ENCODE measurements at regions not wholly inside any gene's neighbourhood (a gene's known extent, or its start where the extent isn't known, plus 50 kb on each side); places are given as distances from the start of the nearest gene placed in this dataset.

DNA sequence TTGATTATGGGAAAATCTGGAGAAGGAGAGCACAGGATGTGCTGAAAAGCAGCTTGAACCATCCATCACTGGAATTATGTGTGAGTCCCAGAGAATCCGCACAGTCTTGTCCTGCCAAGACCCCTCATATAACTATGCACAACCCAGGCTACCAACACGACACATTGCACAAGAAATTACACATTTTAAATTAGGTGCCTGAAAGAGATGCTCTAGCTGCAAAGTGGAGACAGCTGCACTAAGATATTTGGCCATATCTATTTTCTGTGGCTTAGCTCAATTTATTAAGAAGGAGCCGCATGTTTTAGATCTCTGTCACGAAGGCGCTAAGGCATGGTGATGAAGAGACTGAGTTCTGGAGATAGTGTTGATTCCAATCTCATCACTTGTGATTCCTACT, 1308.4 kb downstream of the CDH8 start:
- intact Hi-C loops (cut with micrococcal nuclease; ENCODE audit: unreplicated experiment) (no loop called here), in situ Hi-C loops (cut with MboI) (no loop called here)
- 70% methylated on average over 5 of the region's 5 CpGs for WGBS (ENCODE audit: insufficient coverage, insufficient replicate concordance, low lambda C conversion rate, missing lambda C conversion rate)
- ChIA-PET POLR2A (no interaction called here), CTCF (no interaction called here), RAD21 (ENCODE audit: unreplicated experiment) (no interaction called here), SMC1A (ENCODE audit: uncharacterized antibody, unreplicated experiment) (no interaction called here)
- TF ChIP-seq, protein P1, sequence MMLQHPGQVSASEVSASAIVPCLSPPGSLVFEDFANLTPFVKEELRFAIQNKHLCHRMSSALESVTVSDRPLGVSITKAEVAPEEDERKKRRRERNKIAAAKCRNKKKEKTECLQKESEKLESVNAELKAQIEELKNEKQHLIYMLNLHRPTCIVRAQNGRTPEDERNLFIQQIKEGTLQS (IDR thresholded peaks at IDR 0.05; ENCODE audit: borderline replicate concordance, extremely low read depth, low read depth, low read length) = no peak
- TF ChIP-seq PML (IDR thresholded peaks at IDR 0.05; ENCODE audit: low read length) = no peak
- no peak for TF ChIP-seq CHD4 (IDR thresholded peaks at IDR 0.05)
- TF ChIP-seq, protein P2, sequence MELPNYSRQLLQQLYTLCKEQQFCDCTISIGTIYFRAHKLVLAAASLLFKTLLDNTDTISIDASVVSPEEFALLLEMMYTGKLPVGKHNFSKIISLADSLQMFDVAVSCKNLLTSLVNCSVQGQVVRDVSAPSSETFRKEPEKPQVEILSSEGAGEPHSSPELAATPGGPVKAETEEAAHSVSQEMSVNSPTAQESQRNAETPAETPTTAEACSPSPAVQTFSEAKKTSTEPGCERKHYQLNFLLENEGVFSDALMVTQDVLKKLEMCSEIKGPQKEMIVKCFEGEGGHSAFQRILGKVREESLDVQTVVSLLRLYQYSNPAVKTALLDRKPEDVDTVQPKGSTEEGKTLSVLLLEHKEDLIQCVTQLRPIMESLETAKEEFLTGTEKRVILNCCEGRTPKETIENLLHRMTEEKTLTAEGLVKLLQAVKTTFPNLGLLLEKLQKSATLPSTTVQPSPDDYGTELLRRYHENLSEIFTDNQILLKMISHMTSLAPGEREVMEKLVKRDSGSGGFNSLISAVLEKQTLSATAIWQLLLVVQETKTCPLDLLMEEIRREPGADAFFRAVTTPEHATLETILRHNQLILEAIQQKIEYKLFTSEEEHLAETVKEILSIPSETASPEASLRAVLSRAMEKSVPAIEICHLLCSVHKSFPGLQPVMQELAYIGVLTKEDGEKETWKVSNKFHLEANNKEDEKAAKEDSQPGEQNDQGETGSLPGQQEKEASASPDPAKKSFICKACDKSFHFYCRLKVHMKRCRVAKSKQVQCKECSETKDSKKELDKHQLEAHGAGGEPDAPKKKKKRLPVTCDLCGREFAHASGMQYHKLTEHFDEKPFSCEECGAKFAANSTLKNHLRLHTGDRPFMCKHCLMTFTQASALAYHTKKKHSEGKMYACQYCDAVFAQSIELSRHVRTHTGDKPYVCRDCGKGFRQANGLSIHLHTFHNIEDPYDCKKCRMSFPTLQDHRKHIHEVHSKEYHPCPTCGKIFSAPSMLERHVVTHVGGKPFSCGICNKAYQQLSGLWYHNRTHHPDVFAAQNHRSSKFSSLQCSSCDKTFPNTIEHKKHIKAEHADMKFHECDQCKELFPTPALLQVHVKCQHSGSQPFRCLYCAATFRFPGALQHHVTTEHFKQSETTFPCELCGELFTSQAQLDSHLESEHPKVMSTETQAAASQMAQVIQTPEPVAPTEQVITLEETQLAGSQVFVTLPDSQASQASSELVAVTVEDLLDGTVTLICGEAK (IDR thresholded peaks at IDR 0.05; ENCODE audit: borderline replicate concordance) = no peak
- TF ChIP-seq HDAC6 (IDR thresholded peaks at IDR 0.05; ENCODE audit: unreplicated experiment) = no peak
- no peak for TF ChIP-seq MXI1 (IDR thresholded peaks at IDR 0.05; ENCODE audit: low read depth, low read length)
- TF ChIP-seq EP300 (IDR thresholded peaks at IDR 0.05; ENCODE audit: borderline replicate concordance in 1 of 2, control insufficient read depth in 1 of 2, low read depth in 2 of 2, low read length in 2 of 2) = no peak
- no peak for TF ChIP-seq WRNIP1 (IDR thresholded peaks at IDR 0.05; ENCODE audit: borderline replicate concordance, low read depth, low read length)
- TF ChIP-seq, protein P3, sequence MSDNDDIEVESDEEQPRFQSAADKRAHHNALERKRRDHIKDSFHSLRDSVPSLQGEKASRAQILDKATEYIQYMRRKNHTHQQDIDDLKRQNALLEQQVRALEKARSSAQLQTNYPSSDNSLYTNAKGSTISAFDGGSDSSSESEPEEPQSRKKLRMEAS (IDR thresholded peaks at IDR 0.05; ENCODE audit: low read depth, low read length) = no peak
- Histone ChIP-seq H3K79me2 (ENCODE audit: control insufficient read depth, insufficient read depth, low read length) (no peaks in the 10 kb centered on the region), H3K4me1 (ENCODE audit: control insufficient read depth, insufficient read depth, low read length) (no peaks in the 10 kb centered on the region), H3K36me3 (ENCODE audit: control insufficient read depth in 2 of 2, insufficient read depth in 2 of 2, low read length in 1 of 2) (no peaks in the 10 kb centered on the region), H3K4me2 (ENCODE audit: control insufficient read depth, insufficient read depth) (no peak overlapping the region), H2AFZ (ENCODE audit: control insufficient read depth, low read depth, low read length) (no peak overlapping the region), H3K9ac (ENCODE audit: control insufficient read depth, insufficient read depth, low read length) (no peak overlapping the region), H3K9me3 (replicated peaks; ENCODE audit: control insufficient read depth, insufficient read depth, low read length) (no peaks in the 10 kb centered on the region), H3K27ac (ENCODE audit: control insufficient read depth, insufficient read depth) (no peak overlapping the region), H3K27me3 (replicated peaks in 1 of 2; ENCODE audit: control insufficient read depth in 2 of 2, insufficient read depth in 2 of 2, low read length in 1 of 2) (no peaks in the 10 kb centered on the region), H4K20me1 (ENCODE audit: control insufficient read depth, insufficient read depth) (no peaks in the 10 kb centered on the region), H3K4me3 (no peak overlapping the region)
- FAIRE-seq = no peak
- ATAC-seq = no peak
- BruUV-seq (replicated peaks) = no TSS peak
- DNase-seq (ENCODE audit: low read depth, low spot score) = no peak
